PC-9 (cell line): ENCODE measurements at regions not wholly inside any gene's neighbourhood (a gene's known extent, or its start where the extent isn't known, plus 50 kb on each side); places are given as distances from the start of the nearest gene placed in this dataset.

Source experiments
- BruUV-seq: library from RNA; stranded (reverse); fragments of 400-500 nt; replicated peaks from 2 replicates; lab custom pipeline; 2021; lab: Mats Ljungman, UMichigan
- CTCF ChIA-PET: fragments of 300-600 bp; sonication (Branson Sonifier 250); formaldehyde crosslinking; loops from one replicate; lab custom pipeline; 2022; ENCODE audit warnings: antibody characterized with exemption; lab: Charles Lee
- POLR2A ChIA-PET: fragments of 300-600 bp; sonication (Branson Sonifier 250); formaldehyde crosslinking; loops from one replicate; lab custom pipeline; 2022; ENCODE audit warnings: antibody characterized with exemption; ENCODE audit not compliant: unreplicated experiment; lab: Charles Lee
- DNase-seq, 2 experiments: peaks; one replicate each; pipeline versions ENCODE4 v3.0.0 to v3.0.0-alpha.2; 2015 to 2022; ENCODE audit warnings: mixed read lengths in 1 of 2
- H2AFZ ChIP-seq: fragments of 200-600 bp; sonication (generic); 2 replicates; pipeline ENCODE4 v1.8.1; 2017; ENCODE audit warnings: antibody characterized with exemption
- H3F3A ChIP-seq: fragments of 200-600 bp; sonication (generic); 2 replicates; pipeline ENCODE4 v1.8.1; 2017; ENCODE audit warnings: antibody characterized with exemption, mild to moderate bottlenecking, low read depth; ENCODE audit not compliant: insufficient read depth
- H3K27ac ChIP-seq: fragments of 200-600 bp; sonication (generic); 2 replicates; pipeline ENCODE4 v1.6.1; 2016; ENCODE audit warnings: mixed run types
- H3K27me3 ChIP-seq: fragments of 200-600 bp; sonication (generic); 2 replicates; pipeline ENCODE4 v1.6.1; 2016; ENCODE audit warnings: low read depth, mixed run types; ENCODE audit not compliant: insufficient read depth
- H3K36me3 ChIP-seq: fragments of 200-600 bp; sonication (generic); 2 replicates; pipeline ENCODE4 v1.6.1; 2016; ENCODE audit warnings: low read depth, mixed run types
- H3K4me1 ChIP-seq: fragments of 200-600 bp; sonication (generic); replicated peaks from 2 replicates; pipeline ENCODE4 v1.6.1; 2016; ENCODE audit warnings: mixed run types; ENCODE audit not compliant: insufficient read depth
- H3K4me2 ChIP-seq: fragments of 200-600 bp; sonication (generic); 2 replicates; pipeline ENCODE4 v1.6.1; 2017; ENCODE audit warnings: mixed run types
- H3K4me3 ChIP-seq: fragments of 200-600 bp; sonication (generic); 2 replicates; pipeline ENCODE4 v1.6.1; 2016; ENCODE audit warnings: mixed run types
- H3K79me2 ChIP-seq: fragments of 200-600 bp; sonication (generic); 2 replicates; pipeline ENCODE4 v1.6.1; 2017; ENCODE audit warnings: low read depth, mixed run types
- H3K9me2 ChIP-seq: fragments of 200-600 bp; sonication (generic); 2 replicates; pipeline ENCODE4 v1.8.1; 2017; ENCODE audit warnings: mild to moderate bottlenecking; ENCODE audit not compliant: insufficient read depth
- H3K9me3 ChIP-seq: fragments of 200-600 bp; sonication (generic); 2 replicates; pipeline ENCODE4 v1.8.1; 2016; ENCODE audit warnings: low read depth; ENCODE audit not compliant: insufficient read depth
- H4K20me1 ChIP-seq: fragments of 200-600 bp; sonication (generic); 2 replicates; pipeline ENCODE4 v1.8.1; 2017; ENCODE audit not compliant: insufficient read depth
- EZH2 ChIP-seq: fragments of 200-600 bp; sonication (generic); IDR thresholded peaks from 2 replicates; pipeline ENCODE4 v1.8.0; 2017; ENCODE audit warnings: antibody characterized with exemption, low read depth
- intact Hi-C: fragments of 100-400 bp; cut with micrococcal nuclease; formaldehyde crosslinking; loops from one replicate; pipeline ENCODE4 v1.10.0; 2022; ENCODE audit not compliant: unreplicated experiment
- TF ChIP-seq, protein P1 (sequence below): fragments of 200-600 bp; sonication (generic); conservative IDR thresholded peaks from 2 replicates; pipeline ENCODE4 v1.6.1; 2017; ENCODE audit warnings: mixed run types, antibody characterized with exemption, mild to moderate bottlenecking, moderate library complexity

DNA sequence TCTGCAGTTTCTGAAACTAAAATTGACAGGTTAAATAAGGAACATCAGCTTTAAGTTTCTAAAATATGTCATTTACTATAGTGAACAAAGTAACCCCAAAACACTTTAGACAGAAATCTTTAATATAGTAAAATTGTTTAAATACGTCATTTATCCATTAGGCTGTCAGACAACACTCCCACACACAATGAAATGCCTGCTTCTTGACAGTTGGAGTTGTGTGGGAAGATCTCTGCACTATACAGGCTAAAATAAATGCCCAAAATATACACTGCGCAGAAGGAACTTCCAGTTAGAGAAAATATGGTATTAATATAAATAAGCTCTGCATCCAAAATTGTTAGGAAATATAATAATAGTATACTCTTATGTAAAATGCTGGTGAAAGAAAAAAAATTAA is 794.4 kb downstream of the CDH18 start:
- Histone ChIP-seq H4K20me1 (no peaks in the 10 kb centered on the region), H3F3A (no peaks in the 10 kb centered on the region), H3K4me1 (no peaks in the 10 kb centered on the region), H2AFZ (no peak overlapping the region), H3K79me2 (no peaks in the 10 kb centered on the region), H3K4me2 (no peak overlapping the region), H3K27ac (no peak overlapping the region), H3K27me3 (no peaks in the 10 kb centered on the region), H3K36me3 (no peaks in the 10 kb centered on the region), H3K9me3 (no peaks in the 10 kb centered on the region), H3K9me2 (no peaks in the 10 kb centered on the region), H3K4me3 (no peak overlapping the region)
- TF ChIP-seq, protein P1, sequence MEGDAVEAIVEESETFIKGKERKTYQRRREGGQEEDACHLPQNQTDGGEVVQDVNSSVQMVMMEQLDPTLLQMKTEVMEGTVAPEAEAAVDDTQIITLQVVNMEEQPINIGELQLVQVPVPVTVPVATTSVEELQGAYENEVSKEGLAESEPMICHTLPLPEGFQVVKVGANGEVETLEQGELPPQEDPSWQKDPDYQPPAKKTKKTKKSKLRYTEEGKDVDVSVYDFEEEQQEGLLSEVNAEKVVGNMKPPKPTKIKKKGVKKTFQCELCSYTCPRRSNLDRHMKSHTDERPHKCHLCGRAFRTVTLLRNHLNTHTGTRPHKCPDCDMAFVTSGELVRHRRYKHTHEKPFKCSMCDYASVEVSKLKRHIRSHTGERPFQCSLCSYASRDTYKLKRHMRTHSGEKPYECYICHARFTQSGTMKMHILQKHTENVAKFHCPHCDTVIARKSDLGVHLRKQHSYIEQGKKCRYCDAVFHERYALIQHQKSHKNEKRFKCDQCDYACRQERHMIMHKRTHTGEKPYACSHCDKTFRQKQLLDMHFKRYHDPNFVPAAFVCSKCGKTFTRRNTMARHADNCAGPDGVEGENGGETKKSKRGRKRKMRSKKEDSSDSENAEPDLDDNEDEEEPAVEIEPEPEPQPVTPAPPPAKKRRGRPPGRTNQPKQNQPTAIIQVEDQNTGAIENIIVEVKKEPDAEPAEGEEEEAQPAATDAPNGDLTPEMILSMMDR = no peak
- TF ChIP-seq EZH2 = no peak
- no peak for DNase-seq
- ChIA-PET CTCF (no interaction called here), POLR2A (no interaction called here)
- BruUV-seq = no TSS peak
- intact Hi-C loops = loop anchor here (5.0 kb wide), 1 partner anchor 339 kb away; no protein-coding TSS in a partner anchor

DNA sequence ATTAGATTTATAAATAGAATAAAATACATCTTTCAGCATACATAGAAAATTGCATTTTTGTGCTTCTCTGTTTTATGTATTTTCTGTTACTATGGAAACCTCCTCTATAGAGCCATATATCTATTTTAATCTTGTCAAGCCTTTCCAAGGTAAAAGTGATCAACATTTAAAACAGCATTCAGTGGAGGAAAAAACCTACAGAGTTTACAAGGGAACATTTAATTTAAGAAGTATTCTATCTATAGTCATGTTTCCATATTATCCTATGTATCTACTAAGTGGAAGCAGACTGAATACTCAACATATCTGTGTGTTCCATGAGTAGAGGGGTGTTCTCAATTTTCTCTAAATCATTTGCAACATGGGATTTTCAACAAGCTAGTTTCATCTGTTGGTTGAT is 791.4 kb downstream of the CDH18 start:
- H3K4me1 ChIP-seq = no peaks in the 10 kb centered on the region
- no peaks in the 10 kb centered on the region for H3F3A ChIP-seq
- intact Hi-C loops = no loop called here
- no peaks in the 10 kb centered on the region for H3K9me2 ChIP-seq
- H3K4me2 ChIP-seq = no peak overlapping the region
- ChIA-PET CTCF (no interaction called here), POLR2A (interaction anchor here (0.6 kb wide), 1 partner anchor 36 kb away, joined by 9 read pairs; no protein-coding TSS in a partner anchor)
- H3K9me3 ChIP-seq = no peaks in the 10 kb centered on the region
- no peak overlapping the region for H3K4me3 ChIP-seq
- no peaks in the 10 kb centered on the region for H3K79me2 ChIP-seq
- TF ChIP-seq EZH2 = no peak
- TF ChIP-seq, protein P1 = no peak
- no peak for DNase-seq
- H3K36me3 ChIP-seq = no peaks in the 10 kb centered on the region
- H3K27ac ChIP-seq = no peak overlapping the region
- no peaks in the 10 kb centered on the region for H4K20me1 ChIP-seq
- no peaks in the 10 kb centered on the region for H3K27me3 ChIP-seq
- BruUV-seq = no TSS peak
- no peak overlapping the region for H2AFZ ChIP-seq

DNA sequence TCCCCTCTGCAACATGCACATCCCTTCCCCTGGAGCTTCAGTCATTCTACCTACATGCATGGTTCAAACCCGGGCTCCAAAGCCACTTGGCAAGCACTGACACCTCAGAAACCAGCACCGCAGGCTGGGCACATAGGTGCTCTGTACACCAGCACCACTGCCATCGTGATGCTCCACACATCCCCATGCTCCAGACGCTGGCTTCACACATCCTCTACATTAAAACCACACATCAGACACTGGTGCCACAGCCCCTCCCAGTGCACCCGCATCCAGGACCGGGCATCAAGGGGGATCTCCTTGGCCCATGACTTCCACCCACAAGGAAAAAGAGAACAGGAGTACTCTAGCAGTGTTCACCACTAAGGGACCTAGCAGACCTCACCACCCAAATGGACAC is 787.7 kb downstream of the CDH18 start:
- intact Hi-C loops = no loop called here
- ChIA-PET CTCF (no interaction called here), POLR2A (no interaction called here)
- no peak overlapping the region for H3K4me3 ChIP-seq
- no TSS peak for BruUV-seq
- no peaks in the 10 kb centered on the region for H3K9me2 ChIP-seq
- H3K9me3 ChIP-seq = no peaks in the 10 kb centered on the region
- no peaks in the 10 kb centered on the region for H3F3A ChIP-seq
- H3K4me1 ChIP-seq = no peaks in the 10 kb centered on the region
- no peak overlapping the region for H2AFZ ChIP-seq
- H3K27ac ChIP-seq = no peak overlapping the region
- TF ChIP-seq, protein P1 = no peak
- TF ChIP-seq EZH2 = no peak
- no peaks in the 10 kb centered on the region for H4K20me1 ChIP-seq
- H3K36me3 ChIP-seq = no peaks in the 10 kb centered on the region
- no peak overlapping the region for H3K4me2 ChIP-seq
- no peaks in the 10 kb centered on the region for H3K27me3 ChIP-seq
- no peak for DNase-seq
- no peaks in the 10 kb centered on the region for H3K79me2 ChIP-seq
